AG10803 (cell line): ENCODE measurements at regions not wholly inside any gene's neighbourhood (a gene's known extent, or its start where the extent isn't known, plus 50 kb on each side); places are given as distances from the start of the nearest gene placed in this dataset.
A peak's percentile ranks its signal among the peaks of the same experiment; 100 is the strongest.
"Not testable (repeated sequence)": the region's sequence is repeated elsewhere in the genome, so short reads cannot be mapped to it uniquely, and the experiment has no call there.

ENCODE experiments used
- DNase-seq: peaks from one replicate; pipeline ENCODE4 v3.0.0; 2010; ENCODE audit warnings: low read depth
- H3K4me3 ChIP-seq: 2 replicates; pipeline ENCODE4 v1.5.1; 2011; ENCODE audit warnings: mild to moderate bottlenecking, low read length, control low read depth
- TF ChIP-seq, protein P1 (sequence below): conservative IDR thresholded peaks from 2 replicates; pipeline ENCODE4 v1.5.1; 2011; ENCODE audit warnings: mild to moderate bottlenecking, low read length, control low read depth, inconsistent platforms

DNA sequence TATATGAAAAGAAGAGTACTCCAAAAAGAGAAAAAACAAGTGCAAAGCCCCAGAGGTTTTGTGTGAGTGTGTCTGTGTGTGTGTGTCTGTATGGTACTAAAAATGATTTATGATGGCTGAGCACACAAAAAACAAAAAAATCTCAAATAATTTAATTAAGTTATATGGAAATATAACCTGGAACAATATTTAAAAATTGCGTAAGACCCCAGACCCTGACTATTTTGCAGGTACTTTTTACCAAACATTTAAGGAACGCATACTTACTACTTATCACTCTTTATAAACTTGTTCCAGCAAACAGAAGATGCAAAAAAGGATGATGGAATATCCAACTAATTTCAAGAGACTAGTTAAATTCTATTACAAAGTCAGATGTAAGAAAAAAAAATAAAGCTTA, 317.4 kb upstream of the KCNH7 start:
- DNase-seq = no peak
- TF ChIP-seq, protein P1, sequence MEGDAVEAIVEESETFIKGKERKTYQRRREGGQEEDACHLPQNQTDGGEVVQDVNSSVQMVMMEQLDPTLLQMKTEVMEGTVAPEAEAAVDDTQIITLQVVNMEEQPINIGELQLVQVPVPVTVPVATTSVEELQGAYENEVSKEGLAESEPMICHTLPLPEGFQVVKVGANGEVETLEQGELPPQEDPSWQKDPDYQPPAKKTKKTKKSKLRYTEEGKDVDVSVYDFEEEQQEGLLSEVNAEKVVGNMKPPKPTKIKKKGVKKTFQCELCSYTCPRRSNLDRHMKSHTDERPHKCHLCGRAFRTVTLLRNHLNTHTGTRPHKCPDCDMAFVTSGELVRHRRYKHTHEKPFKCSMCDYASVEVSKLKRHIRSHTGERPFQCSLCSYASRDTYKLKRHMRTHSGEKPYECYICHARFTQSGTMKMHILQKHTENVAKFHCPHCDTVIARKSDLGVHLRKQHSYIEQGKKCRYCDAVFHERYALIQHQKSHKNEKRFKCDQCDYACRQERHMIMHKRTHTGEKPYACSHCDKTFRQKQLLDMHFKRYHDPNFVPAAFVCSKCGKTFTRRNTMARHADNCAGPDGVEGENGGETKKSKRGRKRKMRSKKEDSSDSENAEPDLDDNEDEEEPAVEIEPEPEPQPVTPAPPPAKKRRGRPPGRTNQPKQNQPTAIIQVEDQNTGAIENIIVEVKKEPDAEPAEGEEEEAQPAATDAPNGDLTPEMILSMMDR = no peak
- no peak overlapping the region for H3K4me3 ChIP-seq

DNA sequence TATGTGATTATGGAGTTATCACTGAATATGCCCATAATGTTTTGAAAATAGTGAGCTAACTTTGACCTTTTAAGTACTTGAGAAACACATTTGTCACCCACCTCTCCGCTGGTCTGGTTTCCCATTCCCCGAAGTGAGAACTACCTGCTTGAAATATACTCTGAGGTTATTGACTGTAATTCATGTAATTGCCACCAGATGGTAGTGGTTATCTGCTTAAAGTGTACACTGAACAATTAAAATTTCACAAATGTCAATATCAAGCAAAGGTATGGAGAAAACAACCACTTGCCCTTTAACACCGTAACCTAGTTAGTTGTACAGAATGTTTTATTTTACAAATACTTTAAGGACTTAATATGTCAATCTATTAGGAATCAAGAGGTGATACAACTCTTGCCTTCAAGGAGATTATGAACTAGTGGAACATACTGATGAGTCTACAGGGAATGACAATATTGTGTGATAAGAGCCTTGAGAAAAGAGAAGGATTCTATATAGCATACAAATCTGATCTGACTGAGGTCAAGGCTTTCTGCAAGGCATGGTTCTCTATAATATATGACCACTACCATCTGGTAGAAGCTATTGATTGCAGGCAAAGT, 316.8 kb upstream of the KCNH7 start:
- peak; percentile 23 for DNase-seq
- H3K4me3 ChIP-seq = no peak overlapping the region
- TF ChIP-seq, protein P1 = peak; percentile 69

DNA sequence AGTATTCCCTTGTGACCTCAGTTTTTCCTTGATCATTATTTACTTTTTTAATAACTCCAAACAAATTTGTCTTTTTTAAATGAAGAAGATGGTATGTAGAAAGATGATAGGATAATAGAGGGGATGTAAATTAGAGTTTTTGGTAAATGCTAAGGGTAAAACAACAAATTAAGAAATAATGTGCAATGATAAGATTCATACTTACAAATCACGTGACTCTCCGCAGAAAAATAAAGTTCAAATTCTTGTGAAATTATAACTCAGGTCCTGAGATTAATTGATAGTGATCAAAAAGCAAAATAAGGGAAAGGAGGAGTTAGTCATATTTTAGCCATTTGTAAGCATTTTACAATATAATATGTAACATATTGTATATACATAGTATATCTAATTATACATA, 304.1 kb upstream of the KCNH7 start:
- DNase-seq = no peak
- TF ChIP-seq, protein P1 = no peak
- H3K4me3 ChIP-seq = no peak overlapping the region

DNA sequence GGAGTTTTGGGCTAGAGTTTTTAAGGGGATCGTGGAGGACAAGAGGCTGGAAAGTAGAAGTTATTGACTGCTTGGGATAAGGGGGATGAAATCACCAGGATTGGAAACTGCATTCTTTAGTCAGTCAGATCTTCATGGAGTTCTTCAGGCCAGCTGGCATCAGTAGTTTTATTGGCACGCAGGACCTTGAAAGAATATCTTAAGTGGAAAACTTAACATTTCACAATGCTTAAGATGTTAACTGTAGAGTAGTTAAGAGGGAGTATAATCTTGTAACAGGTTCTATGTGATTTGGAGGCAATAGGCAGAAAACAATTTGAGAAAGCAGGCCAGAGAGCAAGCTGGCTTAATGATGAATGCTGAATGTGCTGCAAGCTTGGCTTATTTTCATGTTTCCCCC, 300.4 kb upstream of the KCNH7 start:
- DNase-seq = no peak
- H3K4me3 ChIP-seq = no peak overlapping the region
- TF ChIP-seq, protein P1 = no peak

DNA sequence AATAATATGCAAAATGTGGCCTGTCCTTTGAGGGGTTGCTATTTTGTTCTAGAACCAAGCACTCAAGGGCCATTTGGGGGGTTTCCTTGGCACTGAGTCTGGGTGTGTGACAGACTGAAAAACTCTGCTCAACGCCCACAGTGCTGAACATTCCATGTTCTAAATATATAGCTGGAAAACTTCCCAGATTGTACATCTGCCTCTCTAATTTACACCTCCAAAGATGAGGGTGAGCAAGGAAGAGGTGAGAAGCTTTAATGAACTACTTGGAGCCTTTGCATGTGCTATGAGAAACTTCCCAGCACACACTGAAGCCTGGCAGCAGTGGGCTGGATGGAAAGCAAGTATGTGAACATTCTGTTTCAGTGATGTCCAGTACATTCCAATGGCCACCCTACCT, 296.7 kb upstream of the KCNH7 start:
- no peak overlapping the region for H3K4me3 ChIP-seq
- TF ChIP-seq, protein P1 = no peak
- no peak for DNase-seq

DNA sequence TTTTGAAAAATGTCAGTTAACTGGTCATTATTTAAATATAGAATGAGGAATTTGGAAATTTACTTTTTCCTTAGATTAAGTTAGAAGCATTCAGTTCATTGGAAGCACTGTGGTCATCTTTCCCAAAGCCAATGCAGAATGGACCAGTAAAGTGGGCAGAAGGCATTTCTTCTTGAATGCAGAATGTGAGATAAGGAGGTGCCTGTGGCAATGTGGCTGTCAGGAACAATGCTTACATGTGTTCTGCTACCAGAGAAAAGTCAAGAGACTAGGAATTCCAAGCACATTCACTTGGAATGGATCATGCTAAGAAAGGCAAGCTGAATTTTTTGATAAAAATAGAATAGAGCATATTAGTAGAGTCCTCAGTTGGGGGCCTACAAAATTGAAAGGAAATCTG, 295.0 kb upstream of the KCNH7 start:
- H3K4me3 ChIP-seq = no peak overlapping the region
- TF ChIP-seq, protein P1 = no peak
- no peak for DNase-seq

DNA sequence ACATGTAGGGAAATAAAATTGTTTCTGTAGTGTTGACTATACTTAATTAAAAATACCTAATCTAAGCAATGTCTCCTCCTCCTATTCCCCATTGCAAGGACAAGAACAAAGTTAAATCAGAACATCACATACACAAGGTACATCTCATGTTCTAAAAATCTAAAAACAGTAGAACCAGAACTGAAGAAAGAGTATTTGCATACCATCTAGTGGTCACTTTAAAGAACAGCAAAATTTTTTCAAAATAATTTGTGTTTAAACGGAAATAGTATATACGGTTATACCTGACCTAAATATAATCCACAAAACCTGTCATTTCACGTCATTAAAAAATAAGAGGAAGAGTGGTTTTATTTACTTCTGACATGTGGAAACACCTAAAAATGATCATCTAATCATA, 294.3 kb upstream of the KCNH7 start:
- DNase-seq = peak; percentile 3
- H3K4me3 ChIP-seq = no peak overlapping the region
- TF ChIP-seq, protein P1 = peak; percentile 56

DNA sequence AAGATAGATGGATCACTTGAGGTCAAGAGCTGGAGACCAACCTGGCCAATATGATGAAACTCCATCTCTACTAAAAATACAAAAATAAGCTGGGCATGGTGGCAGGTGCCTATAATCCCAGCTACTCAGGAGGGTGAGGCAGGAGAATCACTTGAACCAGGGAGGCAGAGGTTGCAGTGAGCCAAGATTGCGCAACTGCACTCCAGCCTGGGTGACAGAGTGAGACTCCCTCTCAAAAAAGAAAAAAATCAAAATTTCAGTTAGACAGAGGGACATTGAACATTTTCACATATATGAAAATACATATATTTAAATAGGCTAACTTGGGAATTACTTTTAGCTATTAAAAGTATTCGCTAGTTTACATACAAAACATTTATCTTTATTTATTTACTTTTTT, 293.6 kb upstream of the KCNH7 start:
- DNase-seq, H3K4me3 ChIP-seq: not testable (repeated sequence)
